ENCODE measurements at regions not wholly inside any gene's neighbourhood (a gene's known extent, or its start where the extent isn't known, plus 50 kb on each side); places are given as distances from the start of the nearest gene placed in this dataset.

GRCh38 chr14:44866322-44866721, 95.4 kb downstream of the KLHL28 start (continued):
- TF ChIP-seq AFF4 (CRISPR knock-in tag; IDR thresholded peaks at IDR 0.05) (no peak), SFPQ (IDR thresholded peaks at IDR 0.05; ENCODE audit: low read depth, low read length) (no peak)

GRCh38 chr14:44863271-44863670, 98.5 kb downstream of the KLHL28 start:
- DNase-seq (ENCODE audit: extremely low read depth in 1 of 4, low spot score in 3 of 4), result no peak
- TF ChIP-seq HBP1 (CRISPR knock-in tag; IDR thresholded peaks at IDR 0.05), result no peak
- TF ChIP-seq CBX2 (IDR thresholded peaks at IDR 0.05; ENCODE audit: insufficient read depth, low read length, poor library complexity, severe bottlenecking), result no peak
- no peak for TF ChIP-seq PCBP2 (IDR thresholded peaks at IDR 0.05; ENCODE audit: low read depth, low read length, poor library complexity, severe bottlenecking)
- TF ChIP-seq ELK3 (CRISPR knock-in tag; IDR thresholded peaks at IDR 0.05), result no peak
- no peak for TF ChIP-seq NR3C1 (CRISPR knock-in tag; IDR thresholded peaks at IDR 0.05)
- TF ChIP-seq ZBTB17 (CRISPR knock-in tag; IDR thresholded peaks at IDR 0.05), result no peak
- TF ChIP-seq TCF7L2 (IDR thresholded peaks at IDR 0.05; ENCODE audit: low read depth, low read length), result no peak
- TF ChIP-seq SMC3 (conservative IDR thresholded peaks at IDR 0.05; ENCODE audit: insufficient read depth, low read depth, low read length), result no peak
- TF ChIP-seq SNRNP70 (optimal IDR thresholded peaks at IDR 0.05; ENCODE audit: low read depth, low read length), result no peak
- TF ChIP-seq POLR2H (tag; IDR thresholded peaks at IDR 0.05; ENCODE audit: low read depth), result no peak
- no peak for TF ChIP-seq MCM3 (IDR thresholded peaks at IDR 0.05)
- Histone ChIP-seq H2AFZ (ENCODE audit: low read depth, low read length) (no peak overlapping the region), H3K9ac (ENCODE audit: insufficient read depth in 1 of 2, low read depth in 2 of 2, low read length in 2 of 2) (no peak overlapping the region), H3K4me3 (no peak overlapping the region), H4K20me1 (replicated peaks; ENCODE audit: control insufficient read depth, insufficient read depth, low read length) (no peaks in the 10 kb centered on the region), H3K4me1 (replicated peaks in 1 of 2; ENCODE audit: control insufficient read depth in 2 of 2, insufficient read depth in 2 of 2, low read length in 2 of 2) (no peaks in the 10 kb centered on the region), H3K27ac (ENCODE audit: extremely low read depth, low read depth, low read length) (no peak overlapping the region), H3K9me1 (ENCODE audit: control insufficient read depth, insufficient read depth, low read length) (no peaks in the 10 kb centered on the region), H3K9me3 (replicated peaks; ENCODE audit: control insufficient read depth, insufficient read depth, low read depth, low read length) (no peaks in the 10 kb centered on the region), H3K36me3 (ENCODE audit: control insufficient read depth, insufficient read depth, low read length) (no peaks in the 10 kb centered on the region), H3K79me2 (ENCODE audit: control insufficient read depth, insufficient read depth, low read length) (no peaks in the 10 kb centered on the region), H3K4me2 (ENCODE audit: insufficient read depth, low read length) (no peak overlapping the region), H3K27me3 (ENCODE audit: control insufficient read depth in 2 of 2, insufficient read depth in 2 of 2, low read length in 2 of 2) (no peaks in the 10 kb centered on the region)
- ChIA-PET CTCF (ENCODE audit: low intra/inter-chr PET ratio) (no interaction called here), POLR2A (interaction anchor here (1.2 kb wide), 1 partner anchor 10 kb away, joined by 4 read pairs; no protein-coding TSS in a partner anchor)
- intact Hi-C loops (cut with micrococcal nuclease) (no loop called here), in situ Hi-C loops (cut with MboI) (no loop called here)
- BruUV-seq (replicated peaks), result no TSS peak
- WGBS (ENCODE audit: insufficient coverage, low coverage, missing lambda C conversion rate), result 17% methylated on average over 3 of the region's 3 CpGs
- no peak for FAIRE-seq
- ATAC-seq, result no peak

All from K562 (cell line).